Caki2 (cell line): ENCODE measurements at regions not wholly inside any gene's neighbourhood (a gene's known extent, or its start where the extent isn't known, plus 50 kb on each side); places are given as distances from the start of the nearest gene placed in this dataset.
"Not testable (repeated sequence)": the region's sequence is repeated elsewhere in the genome, so short reads cannot be mapped to it uniquely, and the experiment has no call there.

Experiments
- DNase-seq: peaks from one replicate; pipeline ENCODE4 v3.0.0-alpha.2; 2015; ENCODE audit warnings: low read depth
- in situ Hi-C: cut with HindIII; loops from 2 replicates; pipeline ENCODE4 v1.10.0; 2016; ENCODE audit warnings: low sequenced_read_pairs, low pct_unique_long_range_greater_than_20kb, mixed read lengths

DNA sequence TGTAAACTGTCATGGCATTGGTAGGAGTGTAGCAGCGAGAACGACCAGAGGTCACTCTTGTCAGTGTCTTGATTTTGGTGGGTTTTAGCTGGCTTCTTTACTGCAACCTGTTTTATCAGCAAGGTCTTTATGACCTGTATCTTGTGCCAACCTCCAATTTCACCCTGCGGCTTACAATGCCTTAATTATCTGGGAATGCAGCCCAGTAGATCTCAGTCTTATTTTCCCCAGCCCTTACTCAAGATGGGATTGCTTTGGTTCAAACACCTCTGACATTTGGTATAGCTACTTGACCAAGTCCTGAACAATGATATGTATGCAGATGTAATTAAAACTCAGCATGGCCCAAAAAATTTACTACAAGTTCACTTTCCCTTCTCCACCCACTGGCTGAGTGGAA lies 388.4 kb downstream of the RSL24D1 start:
- DNase-seq = no peak
- in situ Hi-C loops = no loop called here

DNA sequence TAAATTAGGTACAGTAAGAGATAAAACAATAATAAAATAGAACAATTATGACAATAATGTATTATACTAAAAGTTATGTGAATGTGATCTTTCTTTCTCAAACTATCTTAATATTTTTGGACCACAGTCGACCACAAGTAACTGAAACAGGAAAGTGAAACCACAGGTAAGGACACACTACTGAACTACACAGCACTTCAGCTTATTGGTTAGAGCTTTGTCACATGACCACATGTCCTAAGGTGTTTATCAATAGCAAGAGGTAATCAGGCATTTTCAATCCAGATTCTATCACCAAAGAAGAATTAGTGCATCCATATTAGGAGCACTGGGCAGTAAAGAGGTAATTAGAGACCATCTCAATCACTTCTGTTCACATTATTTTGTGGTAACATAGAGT lies 392.8 kb downstream of the RSL24D1 start:
- no peak for DNase-seq
- in situ Hi-C loops = no loop called here

DNA sequence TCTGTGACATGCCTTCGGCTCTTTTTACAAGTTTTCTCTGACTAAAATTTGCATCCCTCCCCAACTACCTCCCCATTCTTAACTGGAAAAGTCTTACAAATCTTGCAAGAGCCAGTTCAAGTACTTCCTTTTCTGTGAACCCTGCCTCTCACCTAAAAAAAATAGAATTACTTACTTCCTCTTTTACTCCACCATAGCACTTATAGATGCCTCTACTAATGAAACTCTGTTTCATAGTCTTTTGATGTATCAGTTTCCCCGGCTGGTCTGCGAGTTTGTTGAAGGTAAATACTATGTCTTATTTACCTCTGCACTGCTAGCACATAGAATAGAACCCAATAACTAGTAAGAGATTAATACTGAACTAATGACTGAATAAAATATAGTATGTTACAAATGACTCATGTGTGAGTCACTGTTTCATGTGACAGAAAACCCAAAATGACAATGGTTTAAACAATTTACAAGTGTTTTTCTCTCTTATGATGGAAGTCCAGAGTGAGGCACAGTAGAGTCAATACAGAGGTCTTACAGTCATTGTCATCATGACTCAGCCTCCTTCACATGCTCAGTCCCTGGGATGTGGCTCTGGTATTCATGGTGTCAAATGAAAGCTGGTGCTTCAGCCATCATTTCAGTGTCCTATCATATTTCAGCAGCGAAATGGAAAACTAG lies 393.5 kb downstream of the RSL24D1 start:
- in situ Hi-C loops = no loop called here
- DNase-seq = peak; percentile 90

DNA sequence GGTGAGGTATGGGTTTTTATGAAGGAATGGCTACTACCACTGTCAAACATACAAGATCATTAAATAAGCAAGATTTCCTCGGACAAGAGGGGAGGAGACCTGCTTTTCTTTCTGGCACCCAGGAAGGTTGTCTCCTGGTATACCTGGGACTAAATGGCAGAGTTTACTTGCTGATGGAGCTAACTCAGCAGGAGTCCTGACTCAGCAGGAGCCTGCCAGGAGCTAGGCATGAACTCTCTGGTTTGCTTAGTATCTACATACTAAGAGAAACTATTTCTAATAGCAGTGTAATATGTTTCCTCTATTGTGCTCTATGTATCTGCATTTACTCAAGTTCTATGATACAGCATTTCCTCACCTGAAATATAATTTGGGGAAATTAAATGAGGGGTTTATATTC lies 404.2 kb downstream of the RSL24D1 start:
- DNase-seq = no peak
- in situ Hi-C loops = no loop called here

DNA sequence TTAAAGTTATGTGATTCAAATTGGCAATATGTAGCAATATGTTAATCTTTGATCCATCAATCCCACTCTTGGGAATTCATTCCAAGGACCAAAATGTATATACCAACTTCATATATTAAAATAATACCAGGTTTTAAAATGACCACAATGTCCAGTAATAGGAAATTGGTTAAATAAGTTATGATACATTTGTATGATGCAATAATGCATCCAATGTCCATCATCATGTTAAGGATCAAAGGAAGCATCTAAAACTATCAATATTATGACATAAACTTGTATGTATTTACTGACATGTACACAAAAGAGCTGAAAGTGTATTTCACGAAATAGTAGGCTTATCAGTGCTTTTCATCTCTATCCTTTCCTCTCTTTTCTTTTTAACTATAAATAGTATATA lies 406.0 kb downstream of the RSL24D1 start:
- in situ Hi-C loops = no loop called here
- no peak for DNase-seq

DNA sequence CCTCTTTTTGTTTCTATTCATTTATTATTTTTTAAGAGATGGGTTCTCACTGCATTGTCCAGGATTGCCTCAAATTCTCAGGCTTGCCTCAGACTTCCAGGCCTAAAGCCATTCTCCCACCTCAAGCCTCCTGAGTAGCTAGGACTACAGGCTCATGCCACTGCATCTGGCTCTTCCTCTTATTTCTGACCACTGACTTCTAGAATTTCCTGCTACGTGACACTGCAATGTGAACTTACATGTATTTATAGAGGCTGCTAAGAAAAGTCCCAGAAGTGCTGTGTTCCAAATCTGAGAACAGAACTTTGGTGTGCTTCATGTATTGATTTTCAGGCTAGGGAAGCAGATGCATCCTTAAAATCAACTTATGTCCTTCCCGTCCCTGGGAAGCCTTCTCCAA lies 407.4 kb downstream of the RSL24D1 start:
- no peak for DNase-seq
- in situ Hi-C loops = no loop called here

DNA sequence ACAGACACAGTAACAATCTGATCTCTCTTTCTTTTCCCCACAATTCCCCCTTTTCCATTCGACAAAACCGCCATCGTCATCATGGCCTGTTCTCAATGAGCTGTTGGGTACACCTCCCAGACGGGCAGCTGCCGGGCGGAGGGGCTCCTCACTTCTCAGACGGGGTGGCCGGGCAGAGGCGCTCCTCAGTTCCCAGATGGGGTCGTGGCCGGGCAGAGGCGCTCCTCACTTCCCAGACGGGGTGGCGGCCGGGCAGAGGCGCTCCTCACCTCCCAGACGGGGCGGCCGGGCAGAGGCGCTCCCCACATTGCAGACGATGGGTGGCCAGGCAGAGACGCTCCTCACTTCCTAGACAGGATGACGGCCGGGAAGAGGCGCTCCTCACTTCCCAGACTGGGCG lies 415.5 kb downstream of the RSL24D1 start:
- in situ Hi-C loops, DNase-seq: not testable (repeated sequence)

DNA sequence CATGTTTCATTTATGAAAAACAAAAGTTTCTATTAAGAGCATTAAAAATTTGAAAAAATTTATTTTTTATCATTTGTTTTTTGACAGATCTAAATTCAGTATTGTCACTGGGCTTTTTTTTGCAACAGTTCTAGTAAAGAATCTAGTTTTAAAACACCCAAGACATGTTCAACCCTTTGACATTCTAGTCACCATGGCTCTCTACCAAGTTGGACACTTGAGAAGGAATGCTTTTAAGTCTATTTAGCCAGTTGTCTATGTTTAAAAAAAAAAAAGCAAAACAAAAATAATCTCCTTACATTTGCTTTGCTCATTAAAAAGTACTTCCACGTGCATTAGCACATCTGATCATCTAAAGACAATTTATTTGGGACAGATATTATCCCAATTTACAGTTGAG lies 417.5 kb downstream of the RSL24D1 start:
- in situ Hi-C loops = no loop called here
- no peak for DNase-seq

DNA sequence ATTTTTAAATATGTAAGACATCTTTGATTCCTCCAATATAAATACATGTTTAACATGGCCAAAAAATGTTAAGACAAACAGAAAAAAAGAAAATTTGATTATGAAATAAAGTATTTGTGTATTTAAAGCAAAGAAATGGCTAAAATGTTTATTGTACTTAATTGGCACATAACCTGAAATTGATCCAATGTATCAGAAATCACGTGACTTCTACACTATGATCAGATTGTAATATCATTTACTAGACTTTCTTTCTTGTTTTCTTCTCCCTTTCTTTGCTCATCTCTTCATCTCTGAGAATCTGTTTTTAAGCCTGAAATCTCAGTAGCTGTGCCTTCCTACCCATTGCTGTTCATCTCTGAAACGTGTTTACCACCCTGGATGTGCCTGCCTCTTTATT lies 420.3 kb downstream of the RSL24D1 start:
- no peak for DNase-seq
- in situ Hi-C loops = no loop called here

DNA sequence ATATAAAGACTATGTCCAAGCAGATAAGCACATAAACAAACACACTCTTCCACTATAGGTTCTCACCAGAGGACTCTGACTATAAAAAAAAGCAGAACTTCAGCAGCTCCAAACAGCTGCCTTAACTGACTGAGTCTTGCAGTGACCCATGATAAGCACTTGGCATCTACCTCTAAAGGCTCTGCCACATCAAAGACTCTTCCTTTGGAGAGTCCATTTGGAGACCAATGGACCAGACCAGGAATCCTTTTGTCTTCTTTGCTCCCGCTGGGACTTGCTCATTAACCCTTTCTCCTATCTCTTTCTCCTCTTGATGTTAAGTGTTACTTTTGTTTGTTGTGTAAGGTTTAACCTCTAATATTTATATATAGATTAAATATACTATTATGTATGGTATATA lies 424.1 kb downstream of the RSL24D1 start:
- in situ Hi-C loops = no loop called here
- no peak for DNase-seq

DNA sequence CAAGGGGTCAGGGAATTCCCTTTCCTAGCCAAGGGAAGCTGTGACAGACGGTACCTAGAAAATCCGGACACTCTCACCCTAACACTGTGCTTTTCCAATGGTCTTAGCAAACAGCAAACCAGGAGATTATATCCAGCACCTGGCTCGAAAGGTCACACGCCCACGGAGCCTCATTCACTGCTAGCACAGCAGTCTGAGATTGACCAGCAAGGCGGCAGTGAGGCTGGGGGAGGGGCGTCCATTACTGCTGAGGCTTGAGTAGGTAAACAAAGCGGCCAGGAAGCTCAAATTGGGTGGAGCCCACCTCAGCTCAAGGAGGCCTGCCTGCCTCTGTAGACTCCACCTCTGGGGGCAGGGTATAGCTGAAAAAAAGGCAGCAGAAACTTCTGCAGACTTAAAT lies 447.3 kb downstream of the RSL24D1 start:
- in situ Hi-C loops, DNase-seq: not testable (repeated sequence)

DNA sequence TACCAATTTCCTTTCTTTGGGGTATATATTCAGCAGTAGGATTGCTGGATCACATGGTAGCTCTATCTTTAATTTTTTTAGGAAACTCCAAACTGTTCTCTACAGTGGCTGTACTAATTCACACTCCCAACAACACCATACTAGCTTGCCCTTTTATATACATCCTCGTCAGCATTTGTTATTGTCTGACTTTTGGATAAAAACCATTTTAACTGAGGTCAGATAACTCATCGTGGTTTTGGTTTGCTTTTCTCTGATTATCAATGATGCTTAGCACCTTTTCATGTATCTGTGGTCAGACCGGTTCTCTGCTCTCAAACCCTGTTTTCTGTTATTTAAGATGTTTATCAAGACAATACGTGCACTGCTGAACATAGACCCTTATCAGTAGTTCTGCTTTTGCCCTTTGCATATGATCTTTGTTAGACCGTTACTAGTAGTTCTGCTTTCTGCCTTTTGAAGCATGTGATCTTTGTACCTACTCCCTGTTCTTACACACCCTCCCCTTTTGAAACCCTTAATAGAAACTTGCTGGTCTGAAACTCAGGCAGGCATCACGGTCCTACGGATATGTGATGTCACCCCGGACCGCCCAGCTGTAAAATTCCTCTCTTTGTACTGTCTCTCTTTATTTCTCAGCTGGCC lies 474.3 kb downstream of the RSL24D1 start:
- DNase-seq = no peak
- in situ Hi-C loops = no loop called here

DNA sequence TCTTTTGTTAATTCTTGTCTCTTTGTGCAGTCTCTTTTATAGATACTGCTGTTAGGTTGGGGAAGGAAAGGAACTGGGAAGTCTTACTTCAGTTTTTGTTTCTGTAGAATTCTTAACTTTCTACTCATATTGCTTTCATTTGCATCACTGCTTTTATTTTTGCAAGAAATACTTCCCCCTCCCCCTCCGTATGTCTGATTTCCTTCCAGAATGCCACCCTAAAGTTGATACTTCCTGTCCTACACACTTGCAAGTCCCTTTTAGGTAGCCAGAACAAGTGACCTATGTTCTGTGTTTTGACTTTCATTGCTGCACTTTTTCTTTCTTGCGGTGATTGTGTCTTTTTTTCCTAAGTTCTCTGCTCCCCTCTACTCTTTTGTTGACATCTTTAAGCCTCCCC lies 477.4 kb downstream of the RSL24D1 start:
- DNase-seq = no peak
- in situ Hi-C loops = no loop called here

DNA sequence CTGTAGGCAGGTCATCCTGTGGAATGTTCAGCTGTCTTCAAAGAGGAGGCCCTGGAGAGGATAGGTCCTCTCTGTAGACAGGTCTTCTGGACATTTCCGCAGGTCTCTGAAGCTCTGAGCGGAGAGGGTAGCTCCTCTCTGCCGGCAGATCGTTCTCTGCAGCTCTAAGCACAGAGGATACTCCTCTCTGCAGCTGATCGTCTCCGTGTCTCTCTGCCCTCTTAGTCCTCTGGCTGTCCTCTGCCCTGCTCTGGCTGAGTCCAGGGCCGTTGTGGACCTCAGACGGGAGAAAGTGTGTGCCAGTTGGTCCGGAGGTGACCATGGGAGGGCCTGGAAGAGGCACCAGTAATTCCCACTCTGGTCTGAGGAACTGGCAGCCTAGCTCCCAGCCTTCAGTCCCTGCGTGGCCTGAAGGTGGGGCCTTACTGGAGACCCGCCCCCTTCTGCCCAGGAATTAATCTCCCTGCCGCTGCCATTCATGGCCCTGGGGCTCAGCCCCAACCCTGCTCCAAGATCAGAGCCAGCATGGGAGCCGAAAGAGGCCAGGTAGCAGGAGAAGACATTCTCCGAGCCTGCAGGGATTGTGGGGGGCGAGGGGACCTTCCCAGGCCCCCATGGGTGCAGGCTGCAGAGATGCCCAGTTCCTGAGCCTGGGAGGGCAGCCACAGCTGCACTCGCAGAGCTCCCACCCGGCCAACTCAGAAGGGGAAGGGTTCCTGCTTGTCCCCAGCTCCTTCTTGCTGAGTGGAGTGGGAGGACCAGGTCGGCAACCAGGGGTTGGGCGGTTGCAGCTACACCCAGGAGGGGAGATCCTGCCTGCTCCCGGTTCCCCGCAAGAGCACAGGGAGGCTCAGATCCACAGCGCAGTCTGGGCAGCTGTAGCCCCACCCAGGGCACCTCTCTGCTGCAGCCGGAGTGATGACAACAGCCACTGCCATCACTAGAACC lies 488.7 kb downstream of the RSL24D1 start:
- in situ Hi-C loops = no loop called here
- no peak for DNase-seq

DNA sequence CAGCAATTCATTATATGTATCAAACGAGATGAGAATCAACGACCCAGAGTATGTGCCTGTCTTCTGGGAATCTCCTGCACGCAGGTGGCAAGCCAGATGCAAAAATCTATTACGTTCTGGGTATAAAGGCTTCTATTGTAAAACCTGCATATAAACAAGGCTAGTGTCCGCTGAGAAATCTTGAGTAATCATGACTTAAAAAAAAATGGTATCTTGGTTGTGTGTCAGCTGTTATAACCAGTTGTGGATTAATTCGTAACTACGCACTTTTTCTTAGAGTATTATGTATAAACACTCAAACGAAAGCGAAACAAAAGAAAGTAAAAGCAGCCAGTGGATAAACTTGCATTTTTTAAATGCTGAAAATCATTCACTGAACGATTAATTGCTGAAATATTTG lies 509.1 kb downstream of the RSL24D1 start:
- DNase-seq = peak; percentile 46
- in situ Hi-C loops = no loop called here
